ENCODE measurements at regions not wholly inside any gene's neighbourhood (a gene's known extent, or its start where the extent isn't known, plus 50 kb on each side); places are given as distances from the start of the nearest gene placed in this dataset.
"Not testable (repeated sequence)": the region's sequence is repeated elsewhere in the genome, so short reads cannot be mapped to it uniquely, and the experiment has no call there.

- not testable (repeated sequence) for H3K27ac Mint-ChIP-seq; H3K23me2 ChIP-seq (ENCODE audit: insufficient read length, low read depth, low read length, poor library complexity, severe bottlenecking); H3K27ac ChIP-seq (ENCODE audit: insufficient read length, low read depth, low read length); H4K20me1 ChIP-seq (ENCODE audit: control insufficient read depth, insufficient read depth, insufficient read length); H3K9ac ChIP-seq (ENCODE audit: extremely low read depth, insufficient read length, low read length); H2AK5ac ChIP-seq (ENCODE audit: insufficient read length, low read length); H3K4me1 Mint-ChIP-seq; H3K18ac ChIP-seq (ENCODE audit: insufficient read length, low read depth, low read length); H2BK120ac ChIP-seq (ENCODE audit: low read depth, low read length, poor library complexity, severe bottlenecking); H2AFZ ChIP-seq (ENCODE audit: low read length); H3K23ac ChIP-seq (ENCODE audit: insufficient read length, low read depth, low read length); H3K4ac ChIP-seq (ENCODE audit: low read depth, low read length); H3K4me3 Mint-ChIP-seq; H3K4me2 ChIP-seq (ENCODE audit: insufficient read depth, insufficient read length, low read length); H3K36me3 Mint-ChIP-seq (ENCODE audit: insufficient read depth in 1 of 3, low read depth in 3 of 3); H3K27me3 ChIP-seq (ENCODE audit: insufficient read depth, low read length); H2BK15ac ChIP-seq (ENCODE audit: low read depth, low read length); H4K91ac ChIP-seq (ENCODE audit: insufficient read length, low read depth, low read length); H3K27me3 Mint-ChIP-seq (ENCODE audit: low read depth); H2BK5ac ChIP-seq (ENCODE audit: insufficient read length, low read length); H3T11ph ChIP-seq (ENCODE audit: low read length); H3K4me1 ChIP-seq (ENCODE audit: insufficient read depth, low read length); H3K56ac ChIP-seq (ENCODE audit: insufficient read length, low read depth, low read length); DNase-seq; H2BK20ac ChIP-seq (ENCODE audit: low read depth, low read length, poor library complexity, severe bottlenecking); H4K8ac ChIP-seq (replicated peaks; ENCODE audit: insufficient read length, low read depth, low read length); H3K79me1 ChIP-seq (ENCODE audit: insufficient read depth, low read depth, low read length, poor library complexity, severe bottlenecking); H2BK12ac ChIP-seq (ENCODE audit: insufficient read length, low read depth, low read length); H3K14ac ChIP-seq (ENCODE audit: insufficient read depth, low read length); H4K5ac ChIP-seq (ENCODE audit: insufficient read length, low read depth, low read length); H3K79me2 ChIP-seq (ENCODE audit: insufficient read depth, low read length)
- H3K9me3 ChIP-seq (ENCODE audit: control insufficient read depth, low read depth, low read length): peaks cover 12% of the 10 kb centered on the region
- H3K9me3 Mint-ChIP-seq: peaks cover 55 to 68% of the 10 kb centered on the region in 2 experiments
- no CpG with 5 or more reads among the region's 4 CpGs for WGBS (ENCODE audit: extremely low coverage, insufficient read length, low lambda C conversion rate)
Measured at GRCh38 chr10:38333699-38334098, 239.6 kb downstream of the ZNF37A start.

- not testable (repeated sequence) for H4K91ac ChIP-seq (ENCODE audit: insufficient read length, low read depth, low read length); H2BK120ac ChIP-seq (ENCODE audit: low read depth, low read length, poor library complexity, severe bottlenecking); H3K4me2 ChIP-seq (ENCODE audit: insufficient read depth, insufficient read length, low read length); H3K79me1 ChIP-seq (ENCODE audit: insufficient read depth, low read depth, low read length, poor library complexity, severe bottlenecking); DNase-seq; H2AK5ac ChIP-seq (ENCODE audit: insufficient read length, low read length); H3K27me3 Mint-ChIP-seq (ENCODE audit: low read depth); H3K14ac ChIP-seq (ENCODE audit: insufficient read depth, low read length); H4K20me1 ChIP-seq (ENCODE audit: control insufficient read depth, insufficient read depth, insufficient read length); H3K4me1 ChIP-seq (ENCODE audit: insufficient read depth, low read length); H3K4ac ChIP-seq (ENCODE audit: low read depth, low read length); H3K4me1 Mint-ChIP-seq; H3K23ac ChIP-seq (ENCODE audit: insufficient read length, low read depth, low read length); H2AFZ ChIP-seq (ENCODE audit: low read length); H3K36me3 Mint-ChIP-seq (ENCODE audit: insufficient read depth in 1 of 3, low read depth in 3 of 3); H4K8ac ChIP-seq (replicated peaks; ENCODE audit: insufficient read length, low read depth, low read length); H3K27ac Mint-ChIP-seq; H3K18ac ChIP-seq (ENCODE audit: insufficient read length, low read depth, low read length); H3K79me2 ChIP-seq (ENCODE audit: insufficient read depth, low read length); H3K9me3 ChIP-seq (ENCODE audit: control insufficient read depth, low read depth, low read length); H2BK5ac ChIP-seq (ENCODE audit: insufficient read length, low read length); H3K9ac ChIP-seq (ENCODE audit: extremely low read depth, insufficient read length, low read length); H2BK20ac ChIP-seq (ENCODE audit: low read depth, low read length, poor library complexity, severe bottlenecking); H2BK15ac ChIP-seq (ENCODE audit: low read depth, low read length); H2BK12ac ChIP-seq (ENCODE audit: insufficient read length, low read depth, low read length); H3T11ph ChIP-seq (ENCODE audit: low read length); H3K27ac ChIP-seq (ENCODE audit: insufficient read length, low read depth, low read length); H3K4me3 Mint-ChIP-seq; H3K27me3 ChIP-seq (ENCODE audit: insufficient read depth, low read length); H3K23me2 ChIP-seq (ENCODE audit: insufficient read length, low read depth, low read length, poor library complexity, severe bottlenecking); H4K5ac ChIP-seq (ENCODE audit: insufficient read length, low read depth, low read length); H3K56ac ChIP-seq (ENCODE audit: insufficient read length, low read depth, low read length)
- peaks cover 37 to 67% of the 10 kb centered on the region in 2 experiments for H3K9me3 Mint-ChIP-seq
- no CpG with 5 or more reads among the region's 1 CpG for WGBS (ENCODE audit: extremely low coverage, insufficient read length, low lambda C conversion rate)
Measured at GRCh38 chr10:38350645-38351044, 256.5 kb downstream of the ZNF37A start.

All from H9 (cell line).